HTR-8/SVneo (cell line): ENCODE measurements at regions not wholly inside any gene's neighbourhood (a gene's known extent, or its start where the extent isn't known, plus 50 kb on each side); places are given as distances from the start of the nearest gene placed in this dataset.

ENCODE experiments used
- DNase-seq: peaks from one replicate; pipeline ENCODE4 v3.0.0; 2011; ENCODE audit warnings: low spot score, mixed read lengths; ENCODE audit not compliant: insufficient read length
- FAIRE-seq: peaks from 2 replicates; lab custom pipeline; 2011; peaks lifted over from hg19 to GRCh38; lab: Jason Lieb, UNC

- FAIRE-seq (no peak), DNase-seq (no peak)
Observed at GRCh38 chr10:118977835-118978234, 51.7 kb upstream of the NANOS1 start.

GRCh38 chr10:118978316-118978997 lies 51.1 kb upstream of the NANOS1 start:
- FAIRE-seq (no peak), DNase-seq (no peak)

- DNase-seq (no peak), FAIRE-seq (no peak)
Observed at GRCh38 chr10:118978998-118979350, 50.5 kb upstream of the NANOS1 start.

- DNase-seq (no peak), FAIRE-seq (no peak)
Observed at GRCh38 chr10:118979661-118980060, 49.9 kb upstream of the NANOS1 start.
